ENCODE measurements at regions not wholly inside any gene's neighbourhood (a gene's known extent, or its start where the extent isn't known, plus 50 kb on each side); places are given as distances from the start of the nearest gene placed in this dataset.

- H3K4me1 ChIP-seq, result no peaks in the 10 kb centered on the region
- no peak overlapping the region for H3K27ac ChIP-seq
- TF ChIP-seq CTCF (IDR thresholded peaks at IDR 0.05), result no peak
- H3K9me3 ChIP-seq, result no peaks in the 10 kb centered on the region
- no peak overlapping the region for H3K4me3 ChIP-seq
- no peaks in the 10 kb centered on the region for H3K36me3 ChIP-seq
- H3K27me3 ChIP-seq, result no peaks in the 10 kb centered on the region
- no peak for DNase-seq (ENCODE audit: low spot score)
These were observed 975.5 kb downstream of the OLFM4 start for GRCh38 chr13:54004026-54004699.

- no peak for TF ChIP-seq CTCF (IDR thresholded peaks at IDR 0.05)
- DNase-seq (ENCODE audit: low spot score), result no peak
- H3K27ac ChIP-seq, result no peak overlapping the region
- no peak overlapping the region for H3K4me3 ChIP-seq
- no peaks in the 10 kb centered on the region for H3K27me3 ChIP-seq
- H3K4me1 ChIP-seq, result no peaks in the 10 kb centered on the region
- no peaks in the 10 kb centered on the region for H3K9me3 ChIP-seq
- no peaks in the 10 kb centered on the region for H3K36me3 ChIP-seq
These were observed 987.9 kb downstream of the OLFM4 start for GRCh38 chr13:54016542-54016941.

- Histone ChIP-seq H3K36me3 (no peaks in the 10 kb centered on the region), H3K4me3 (no peak overlapping the region), H3K9me3 (no peaks in the 10 kb centered on the region), H3K4me1 (no peaks in the 10 kb centered on the region), H3K27ac (no peak overlapping the region), H3K27me3 (no peaks in the 10 kb centered on the region)
- no peak for DNase-seq (ENCODE audit: low spot score)
- no peak for TF ChIP-seq CTCF (IDR thresholded peaks at IDR 0.05)
These were observed 989.9 kb downstream of the OLFM4 start for GRCh38 chr13:54018485-54018884.

- peaks cover 0 to 16% of the 10 kb centered on the region in 2 donors for H3K9me3 ChIP-seq
- no peaks in the 10 kb centered on the region for H3K4me1 ChIP-seq
- no peak for TF ChIP-seq CTCF (IDR thresholded peaks at IDR 0.05)
- DNase-seq (ENCODE audit: low spot score), result no peak
- H3K36me3 ChIP-seq, result no peaks in the 10 kb centered on the region
- no peaks in the 10 kb centered on the region for H3K27me3 ChIP-seq
- no peak overlapping the region for H3K27ac ChIP-seq
- H3K4me3 ChIP-seq, result no peak overlapping the region
These were observed 1000.6 kb downstream of the OLFM4 start for GRCh38 chr13:54029226-54029625.

- H3K27me3 ChIP-seq, result no peaks in the 10 kb centered on the region
- no peak for DNase-seq (ENCODE audit: low spot score)
- no peak overlapping the region for H3K27ac ChIP-seq
- no peaks in the 10 kb centered on the region for H3K36me3 ChIP-seq
- H3K4me3 ChIP-seq, result no peak overlapping the region
- TF ChIP-seq CTCF (IDR thresholded peaks at IDR 0.05), result no peak
- H3K4me1 ChIP-seq, result no peaks in the 10 kb centered on the region
- H3K9me3 ChIP-seq, result peaks cover 0 to 14% of the 10 kb centered on the region in 2 donors
These were observed 1001.1 kb downstream of the OLFM4 start for GRCh38 chr13:54029720-54030119.

GRCh38 chr13:54033323-54033861 is 1004.8 kb downstream of the OLFM4 start:
- H3K9me3 ChIP-seq, result no peaks in the 10 kb centered on the region
- H3K4me1 ChIP-seq, result no peaks in the 10 kb centered on the region
- H3K4me3 ChIP-seq, result no peak overlapping the region
- no peak for DNase-seq (ENCODE audit: low spot score)
- H3K27me3 ChIP-seq, result no peaks in the 10 kb centered on the region
- H3K27ac ChIP-seq, result no peak overlapping the region
- no peaks in the 10 kb centered on the region for H3K36me3 ChIP-seq
- no peak for TF ChIP-seq CTCF (IDR thresholded peaks at IDR 0.05)

All from right atrium auricular region (tissue), 2 donors.